Smooth muscle cell (in vitro differentiated cells): ENCODE measurements at regions not wholly inside any gene's neighbourhood (a gene's known extent, or its start where the extent isn't known, plus 50 kb on each side); places are given as distances from the start of the nearest gene placed in this dataset.

ENCODE experiments used
- DNase-seq: peaks from one replicate; lab custom pipeline; 2025; ENCODE audit not compliant: unreplicated experiment; lab: John Stamatoyannopoulos, UW
- H2AFZ ChIP-seq: fragments of 200-600 bp; sonication (generic); 2 replicates; pipeline ENCODE4 v1.6.0; 2016; ENCODE audit warnings: antibody characterized with exemption, low read depth, mild to moderate bottlenecking
- H3F3A ChIP-seq: fragments of 200-600 bp; sonication (generic); 2 replicates; pipeline ENCODE4 v1.6.0; 2017; ENCODE audit warnings: antibody characterized with exemption, low read depth
- H3K27ac ChIP-seq: fragments of 200-600 bp; sonication (generic); 2 replicates; pipeline ENCODE4 v1.5.1; 2016; ENCODE audit warnings: low read depth, mild to moderate bottlenecking
- H3K27me3 ChIP-seq: fragments of 200-600 bp; sonication (generic); 2 replicates; pipeline ENCODE4 v1.6.1; 2016; ENCODE audit warnings: low read depth, mild to moderate bottlenecking
- H3K36me3 ChIP-seq: fragments of 200-600 bp; sonication (generic); 2 replicates; pipeline ENCODE4 v1.5.1; 2016; ENCODE audit warnings: low read depth
- H3K4me1 ChIP-seq: fragments of 200-600 bp; sonication (generic); 2 replicates; pipeline ENCODE4 v1.5.1; 2016; ENCODE audit warnings: low read depth
- H3K4me2 ChIP-seq: fragments of 200-600 bp; sonication (generic); 2 replicates; pipeline ENCODE4 v1.6.0; 2016; ENCODE audit warnings: mild to moderate bottlenecking
- H3K4me3 ChIP-seq: fragments of 200-600 bp; sonication (generic); 2 replicates; pipeline ENCODE4 v1.5.1; 2016; ENCODE audit warnings: mild to moderate bottlenecking
- H3K79me2 ChIP-seq: fragments of 200-600 bp; sonication (generic); 2 replicates; pipeline ENCODE4 v1.6.0; 2016; ENCODE audit warnings: low read depth, mild to moderate bottlenecking
- H3K9ac ChIP-seq: fragments of 200-600 bp; sonication (generic); 2 replicates; pipeline ENCODE4 v1.6.0; 2016; ENCODE audit warnings: low read depth
- H3K9me3 ChIP-seq: fragments of 200-600 bp; sonication (generic); replicated peaks from 2 replicates; pipeline ENCODE4 v1.5.1; 2016; ENCODE audit warnings: low read depth
- H4K20me1 ChIP-seq: fragments of 200-600 bp; sonication (generic); 2 replicates; pipeline ENCODE4 v1.6.0; 2016; ENCODE audit warnings: low read depth
- WGBS: methylation state at CpG from one replicate; pipeline ENCODE4 v1.1.7; 2016; ENCODE audit warnings: low lambda C conversion rate; 5-methylcytosine and 5-hydroxymethylcytosine counted together
- TF ChIP-seq, protein P1 (sequence below): fragments of 200-600 bp; sonication (generic); IDR thresholded peaks from 2 replicates; pipeline ENCODE4 v1.5.1; 2017; ENCODE audit warnings: borderline replicate concordance, mild to moderate bottlenecking, antibody characterized with exemption; ENCODE audit not compliant: insufficient read depth, poor library complexity, severe bottlenecking

DNA sequence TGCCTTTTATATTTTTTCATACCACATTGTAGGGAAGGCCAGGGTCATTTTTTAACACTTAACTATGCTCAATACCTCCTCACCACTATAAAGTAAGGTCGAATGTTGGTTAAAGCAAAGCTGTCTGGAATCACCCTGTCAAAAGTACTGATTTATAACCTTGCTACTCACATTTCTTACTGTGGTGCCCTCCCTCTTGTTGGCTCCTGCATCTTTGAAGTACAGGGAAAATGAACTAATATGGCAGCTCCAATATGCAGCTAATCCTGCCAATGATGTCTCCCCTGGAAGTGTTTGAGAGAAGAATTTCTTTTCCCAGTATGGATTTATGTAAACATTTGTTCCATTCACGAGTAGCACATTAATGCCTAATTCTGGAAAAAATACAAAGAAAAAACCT, 108.4 kb upstream of the RPS23 start:
- peak overlapping the region; percentile 97 for H3K27ac ChIP-seq
- no peaks in the 10 kb centered on the region for H4K20me1 ChIP-seq
- H2AFZ ChIP-seq = no peak overlapping the region
- no peak overlapping the region for H3K9ac ChIP-seq
- TF ChIP-seq, protein P1, sequence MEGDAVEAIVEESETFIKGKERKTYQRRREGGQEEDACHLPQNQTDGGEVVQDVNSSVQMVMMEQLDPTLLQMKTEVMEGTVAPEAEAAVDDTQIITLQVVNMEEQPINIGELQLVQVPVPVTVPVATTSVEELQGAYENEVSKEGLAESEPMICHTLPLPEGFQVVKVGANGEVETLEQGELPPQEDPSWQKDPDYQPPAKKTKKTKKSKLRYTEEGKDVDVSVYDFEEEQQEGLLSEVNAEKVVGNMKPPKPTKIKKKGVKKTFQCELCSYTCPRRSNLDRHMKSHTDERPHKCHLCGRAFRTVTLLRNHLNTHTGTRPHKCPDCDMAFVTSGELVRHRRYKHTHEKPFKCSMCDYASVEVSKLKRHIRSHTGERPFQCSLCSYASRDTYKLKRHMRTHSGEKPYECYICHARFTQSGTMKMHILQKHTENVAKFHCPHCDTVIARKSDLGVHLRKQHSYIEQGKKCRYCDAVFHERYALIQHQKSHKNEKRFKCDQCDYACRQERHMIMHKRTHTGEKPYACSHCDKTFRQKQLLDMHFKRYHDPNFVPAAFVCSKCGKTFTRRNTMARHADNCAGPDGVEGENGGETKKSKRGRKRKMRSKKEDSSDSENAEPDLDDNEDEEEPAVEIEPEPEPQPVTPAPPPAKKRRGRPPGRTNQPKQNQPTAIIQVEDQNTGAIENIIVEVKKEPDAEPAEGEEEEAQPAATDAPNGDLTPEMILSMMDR = no peak
- no peaks in the 10 kb centered on the region for H3K36me3 ChIP-seq
- H3K79me2 ChIP-seq = peaks cover 8% of the 10 kb centered on the region
- no peak for DNase-seq
- 12% methylated on average over 2 of the region's 2 CpGs for WGBS
- peaks cover 15% of the 10 kb centered on the region for H3F3A ChIP-seq
- no peaks in the 10 kb centered on the region for H3K9me3 ChIP-seq
- no peak overlapping the region for H3K4me3 ChIP-seq
- peaks cover 21% of the 10 kb centered on the region for H3K4me1 ChIP-seq
- H3K27me3 ChIP-seq = no peaks in the 10 kb centered on the region
- peak overlapping the region; percentile 62 for H3K4me2 ChIP-seq

DNA sequence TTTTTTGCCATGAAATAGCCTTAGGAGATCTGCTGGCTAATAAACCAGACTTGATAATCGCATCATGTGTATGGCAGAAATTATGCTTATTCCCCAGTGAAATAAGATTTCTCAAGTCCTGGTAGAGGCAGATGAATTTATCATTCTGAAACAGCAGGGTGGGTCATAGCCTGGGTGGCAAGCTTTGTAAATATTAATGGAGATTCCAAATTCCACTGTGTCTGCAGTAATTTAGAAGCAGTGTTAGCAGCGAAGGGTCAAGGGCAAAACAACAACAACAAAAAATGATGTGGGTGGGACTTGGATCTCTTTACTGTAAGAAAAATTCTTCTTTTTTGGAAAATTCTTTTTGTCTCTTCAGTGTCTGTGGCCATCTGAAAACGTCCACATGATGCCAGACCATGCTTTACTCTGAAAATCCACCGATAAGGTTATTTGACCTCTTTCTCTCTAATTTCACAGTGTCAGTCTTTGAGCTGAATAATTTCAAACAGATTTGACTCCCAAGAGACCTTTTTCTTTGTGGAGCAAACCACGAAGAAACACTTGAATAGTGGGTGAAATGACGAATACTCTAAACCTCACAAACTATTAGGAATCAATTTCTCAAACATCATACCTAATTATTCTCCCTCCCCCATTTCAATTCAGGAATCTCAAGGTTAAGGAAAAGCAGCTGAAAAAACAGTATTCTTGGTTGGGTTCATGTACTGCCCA, 106.0 kb upstream of the RPS23 start:
- peaks cover 6% of the 10 kb centered on the region for H3K79me2 ChIP-seq
- TF ChIP-seq, protein P1 = no peak
- H3K27me3 ChIP-seq = no peaks in the 10 kb centered on the region
- no peak overlapping the region for H3K4me3 ChIP-seq
- peak overlapping the region; percentile 97 for H3K27ac ChIP-seq
- no peaks in the 10 kb centered on the region for H3K36me3 ChIP-seq
- no peaks in the 10 kb centered on the region for H3K9me3 ChIP-seq
- DNase-seq = no peak
- H3K4me2 ChIP-seq = no peak overlapping the region
- H3K9ac ChIP-seq = no peak overlapping the region
- 79% methylated on average over 6 of the region's 6 CpGs for WGBS
- H3K4me1 ChIP-seq = peaks cover 15% of the 10 kb centered on the region
- H4K20me1 ChIP-seq = no peaks in the 10 kb centered on the region
- H2AFZ ChIP-seq = no peak overlapping the region
- peaks cover 9% of the 10 kb centered on the region for H3F3A ChIP-seq

DNA sequence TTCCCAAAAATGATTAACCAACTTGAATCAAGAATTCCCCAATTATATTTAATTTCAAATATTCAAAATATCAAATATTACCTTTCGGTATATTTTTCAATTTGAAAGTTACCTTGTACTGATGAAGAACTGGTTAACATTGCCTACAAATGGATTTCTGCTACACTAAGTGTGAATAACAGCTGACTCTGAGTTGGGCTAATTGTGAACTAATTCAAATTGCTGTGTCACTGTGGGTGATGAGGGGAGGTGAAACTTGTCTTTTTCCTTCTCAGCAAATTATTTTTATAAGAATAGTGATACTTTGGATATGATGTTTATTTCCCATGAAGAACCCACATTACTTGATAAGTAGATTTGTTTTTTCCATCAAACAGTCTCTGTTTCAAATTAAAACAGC, 103.4 kb upstream of the RPS23 start:
- peaks cover 11% of the 10 kb centered on the region for H3K4me1 ChIP-seq

More for the DNA sequence above, 103.4 kb upstream of the RPS23 start:
- Histone ChIP-seq H3F3A (peaks cover 9% of the 10 kb centered on the region), H3K9me3 (no peaks in the 10 kb centered on the region), H2AFZ (no peak overlapping the region), H3K27ac (no peak overlapping the region), H3K9ac (no peak overlapping the region), H3K4me2 (no peak overlapping the region), H3K36me3 (no peaks in the 10 kb centered on the region), H3K27me3 (no peaks in the 10 kb centered on the region), H3K4me3 (no peak overlapping the region), H3K79me2 (peaks cover 6% of the 10 kb centered on the region), H4K20me1 (no peaks in the 10 kb centered on the region)
- DNase-seq = no peak
- WGBS = 100% methylated on average over 1 of the region's 1 CpG
- TF ChIP-seq, protein P1 = no peak
